Astrocyte of the spinal cord (primary cell): ENCODE measurements at regions not wholly inside any gene's neighbourhood (a gene's known extent, or its start where the extent isn't known, plus 50 kb on each side); places are given as distances from the start of the nearest gene placed in this dataset.

Source experiments
- DNase-seq: peaks from one replicate; pipeline ENCODE4 v3.0.0; 2011; ENCODE audit warnings: low read depth, low spot score
- H3K4me3 ChIP-seq: 2 replicates; pipeline ENCODE4 v1.5.1; 2011; ENCODE audit warnings: low read depth, mild to moderate bottlenecking, low read length, moderate library complexity
- CTCF ChIP-seq: IDR thresholded peaks from 2 replicates; pipeline ENCODE4 v1.5.1; 2012; ENCODE audit warnings: low read depth, mild to moderate bottlenecking, low read length, inconsistent platforms
- in situ Hi-C: cut with HindIII; loops from 2 replicates; pipeline ENCODE4 v1.10.0; 2017; ENCODE audit warnings: low sequenced_read_pairs

- no peak for TF ChIP-seq CTCF
- peak; percentile 78 for DNase-seq
- H3K4me3 ChIP-seq = no peak overlapping the region
- in situ Hi-C loops = no loop called here
Observed at GRCh38 chr3:124260206-124260915, 268.4 kb upstream of the ROPN1 start.

- in situ Hi-C loops = no loop called here
- DNase-seq = peak; percentile 23
- no peak for TF ChIP-seq CTCF
- no peak overlapping the region for H3K4me3 ChIP-seq
Observed at GRCh38 chr3:124261306-124261705, 269.4 kb upstream of the ROPN1 start.

GRCh38 chr3:124263168-124263567 lies 271.2 kb upstream of the ROPN1 start:
- peak; percentile 92 for DNase-seq
- in situ Hi-C loops = no loop called here
- TF ChIP-seq CTCF = no peak
- no peak overlapping the region for H3K4me3 ChIP-seq

- in situ Hi-C loops = no loop called here
- H3K4me3 ChIP-seq = no peak overlapping the region
- no peak for TF ChIP-seq CTCF
- DNase-seq = no peak
Observed at GRCh38 chr3:124264346-124264745, 272.4 kb upstream of the ROPN1 start.

GRCh38 chr3:124266487-124266886 lies 274.6 kb upstream of the ROPN1 start:
- in situ Hi-C loops = no loop called here
- no peak overlapping the region for H3K4me3 ChIP-seq
- no peak for DNase-seq
- TF ChIP-seq CTCF = no peak

- no peak for DNase-seq
- in situ Hi-C loops = no loop called here
- H3K4me3 ChIP-seq = no peak overlapping the region
- no peak for TF ChIP-seq CTCF
Observed at GRCh38 chr3:124267406-124267805, 275.5 kb upstream of the ROPN1 start.
